Uterus (tissue), 2 donors: ENCODE measurements at regions not wholly inside any gene's neighbourhood (a gene's known extent, or its start where the extent isn't known, plus 50 kb on each side); places are given as distances from the start of the nearest gene placed in this dataset.

Source experiments
- POLR2A ChIP-seq, 2 donors: fragments of 450-650 bp; IDR thresholded peaks; one replicate each; pipeline ENCODE4 v1.6.1; 2016; ENCODE audit warnings: antibody characterized with exemption in 2 of 2, mild to moderate bottlenecking in 1 of 2, moderate library complexity in 1 of 2
- TF ChIP-seq, protein P1 (sequence below), 4 experiments: fragments of 200-600 bp in 2 of 4; fragments of 450-650 bp in 2 of 4; sonication (generic) in 2 of 4; IDR thresholded peaks; one replicate each; pipeline ENCODE4 v1.5.1; 2016 to 2019; ENCODE audit warnings: antibody characterized with exemption in 4 of 4, mild to moderate bottlenecking in 2 of 4, moderate library complexity in 1 of 4

- TF ChIP-seq POLR2A (IDR thresholded peaks at IDR 0.05), result no peak
- TF ChIP-seq, protein P1, sequence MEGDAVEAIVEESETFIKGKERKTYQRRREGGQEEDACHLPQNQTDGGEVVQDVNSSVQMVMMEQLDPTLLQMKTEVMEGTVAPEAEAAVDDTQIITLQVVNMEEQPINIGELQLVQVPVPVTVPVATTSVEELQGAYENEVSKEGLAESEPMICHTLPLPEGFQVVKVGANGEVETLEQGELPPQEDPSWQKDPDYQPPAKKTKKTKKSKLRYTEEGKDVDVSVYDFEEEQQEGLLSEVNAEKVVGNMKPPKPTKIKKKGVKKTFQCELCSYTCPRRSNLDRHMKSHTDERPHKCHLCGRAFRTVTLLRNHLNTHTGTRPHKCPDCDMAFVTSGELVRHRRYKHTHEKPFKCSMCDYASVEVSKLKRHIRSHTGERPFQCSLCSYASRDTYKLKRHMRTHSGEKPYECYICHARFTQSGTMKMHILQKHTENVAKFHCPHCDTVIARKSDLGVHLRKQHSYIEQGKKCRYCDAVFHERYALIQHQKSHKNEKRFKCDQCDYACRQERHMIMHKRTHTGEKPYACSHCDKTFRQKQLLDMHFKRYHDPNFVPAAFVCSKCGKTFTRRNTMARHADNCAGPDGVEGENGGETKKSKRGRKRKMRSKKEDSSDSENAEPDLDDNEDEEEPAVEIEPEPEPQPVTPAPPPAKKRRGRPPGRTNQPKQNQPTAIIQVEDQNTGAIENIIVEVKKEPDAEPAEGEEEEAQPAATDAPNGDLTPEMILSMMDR (IDR thresholded peaks at IDR 0.05), result no peak
These were observed 59.4 kb upstream of the CD96 start for GRCh38 chr3:111482574-111482973.
